HEK293 (cell line): ENCODE measurements at regions not wholly inside any gene's neighbourhood (a gene's known extent, or its start where the extent isn't known, plus 50 kb on each side); places are given as distances from the start of the nearest gene placed in this dataset.
"Not testable (repeated sequence)": the region's sequence is repeated elsewhere in the genome, so short reads cannot be mapped to it uniquely, and the experiment has no call there.

Experiments used
- CTCF ChIA-PET: fragments of 350-600 bp; formaldehyde crosslinking; extraction: SDS; loops from one replicate; lab custom pipeline; 2021; ENCODE audit warnings: antibody characterized with exemption; lab: Yijun Ruan, JAX
- POLR2A ChIA-PET: fragments of 300-600 bp; formaldehyde crosslinking; extraction: SDS; loops from one replicate; lab custom pipeline; 2020; ENCODE audit warnings: antibody characterized with exemption, inconsistent platforms; lab: Yijun Ruan, JAX
- H3K27ac ChIP-seq: fragments of 200-500 bp; sonication (Bioruptor generic); 2 replicates; pipeline ENCODE4 v1.5.1; 2014; ENCODE audit warnings: low read depth, low read length, control low read depth, inconsistent platforms; ENCODE audit errors: extremely low read depth
- H3K36me3 ChIP-seq, 2 experiments: fragments of 200-500 bp in 1 of 2; sonication (Bioruptor generic) in 1 of 2; 1 replicate in 1 of 2; 2 replicates in 1 of 2; pipeline ENCODE4 v1.5.1; 2014 to 2017; ENCODE audit warnings: inconsistent platforms in 2 of 2, low read length in 2 of 2; ENCODE audit not compliant: control insufficient read depth in 2 of 2, insufficient read depth in 1 of 2
- H3K4me1 ChIP-seq: fragments of 200-500 bp; sonication (Bioruptor generic); 2 replicates; pipeline ENCODE4 v1.5.1; 2014; ENCODE audit warnings: mild to moderate bottlenecking, low read length, inconsistent platforms; ENCODE audit not compliant: control insufficient read depth, insufficient read depth
- H3K4me3 ChIP-seq: 2 replicates; pipeline ENCODE4 v1.5.1; 2011; ENCODE audit warnings: low read depth, mild to moderate bottlenecking, control low read depth, low read length, moderate library complexity
- H3K9me3 ChIP-seq: fragments of 200-500 bp; sonication (Bioruptor generic); 2 replicates; pipeline ENCODE4 v1.5.1; 2014; ENCODE audit warnings: low read depth, low read length, inconsistent platforms; ENCODE audit not compliant: control insufficient read depth, insufficient read depth
- EGR2 ChIP-seq: fragments of 450-650 bp; formaldehyde crosslinking; IDR thresholded peaks from 2 replicates; pipeline ENCODE4 v1.5.1; 2016; ENCODE audit warnings: low read depth, missing biosample characterization, missing genetic modification characterization
- GLIS1 ChIP-seq: fragments of 450-650 bp; formaldehyde crosslinking; IDR thresholded peaks from 2 replicates; pipeline ENCODE4 v1.5.1; 2016; ENCODE audit warnings: missing biosample characterization, missing genetic modification characterization
- KLF17 ChIP-seq: fragments of 450-650 bp; formaldehyde crosslinking; IDR thresholded peaks from 2 replicates; pipeline ENCODE4 v1.5.1; 2016; ENCODE audit warnings: missing biosample characterization, missing genetic modification characterization
- PRDM1 ChIP-seq: fragments of 450-650 bp; formaldehyde crosslinking; IDR thresholded peaks from 2 replicates; pipeline ENCODE4; 2016; ENCODE audit warnings: missing biosample characterization, missing genetic modification characterization
- REPIN1 ChIP-seq: fragments of 450-650 bp; formaldehyde crosslinking; IDR thresholded peaks from 2 replicates; pipeline ENCODE4 v1.5.1; 2017; ENCODE audit warnings: missing biosample characterization, missing genetic modification characterization, low read depth
- WT1 ChIP-seq: fragments of 450-650 bp; formaldehyde crosslinking; IDR thresholded peaks from 2 replicates; pipeline ENCODE4 v1.5.1; 2016; ENCODE audit warnings: missing biosample characterization, missing genetic modification characterization
- ZBTB11 ChIP-seq: fragments of 450-650 bp; formaldehyde crosslinking; conservative IDR thresholded peaks from 2 replicates; pipeline ENCODE4 v1.5.1; 2016; ENCODE audit warnings: low read depth, missing biosample characterization, missing genetic modification characterization
- ZBTB17 ChIP-seq: fragments of 450-650 bp; formaldehyde crosslinking; IDR thresholded peaks from 2 replicates; pipeline ENCODE4 v1.5.1; 2016; ENCODE audit warnings: missing biosample characterization, missing genetic modification characterization
- ZBTB7A ChIP-seq: fragments of 450-650 bp; formaldehyde crosslinking; IDR thresholded peaks from 2 replicates; pipeline ENCODE4 v1.5.1; 2016; ENCODE audit warnings: low read depth, missing biosample characterization, missing genetic modification characterization
- ZNF138 ChIP-seq: fragments of 450-650 bp; formaldehyde crosslinking; IDR thresholded peaks from 2 replicates; pipeline ENCODE4 v1.5.1; 2016; ENCODE audit warnings: missing biosample characterization, missing genetic modification characterization, borderline replicate concordance
- ZNF302 ChIP-seq: fragments of 450-650 bp; formaldehyde crosslinking; IDR thresholded peaks from 2 replicates; pipeline ENCODE4 v1.5.1; 2016; ENCODE audit warnings: missing biosample characterization, missing genetic modification characterization, low read depth
- ZNF518A ChIP-seq: fragments of 450-650 bp; formaldehyde crosslinking; conservative IDR thresholded peaks from 2 replicates; pipeline ENCODE4 v1.5.1; 2016; ENCODE audit warnings: low read depth, missing biosample characterization, missing genetic modification characterization
- ZNF585B ChIP-seq: fragments of 450-650 bp; formaldehyde crosslinking; IDR thresholded peaks from 2 replicates; pipeline ENCODE4 v1.5.1; 2016; ENCODE audit warnings: missing biosample characterization, missing genetic modification characterization

GRCh38 chr4:160353548-160353947 lies 1250.7 kb downstream of the RAPGEF2 start:
- POLR2A ChIA-PET = no interaction called here
- Histone ChIP-seq H3K27ac (no peak overlapping the region), H3K36me3 (no peaks in the 10 kb centered on the region), H3K9me3 (no peaks in the 10 kb centered on the region), H3K4me3 (no peak overlapping the region), H3K4me1 (no peaks in the 10 kb centered on the region)
- TF ChIP-seq ZBTB11 (tag by site-specific recombination) (no peak), ZNF518A (tag by site-specific recombination) (no peak)
- CTCF ChIA-PET = no interaction called here

GRCh38 chr4:160362478-160362877 lies 1259.6 kb downstream of the RAPGEF2 start:
- Histone ChIP-seq H3K36me3 (no peaks in the 10 kb centered on the region), H3K27ac (no peak overlapping the region), H3K4me3 (no peak overlapping the region), H3K4me1 (no peaks in the 10 kb centered on the region), H3K9me3 (no peaks in the 10 kb centered on the region)
- ChIA-PET POLR2A (no interaction called here), CTCF (no interaction called here)
- no peak for TF ChIP-seq EGR2 (tag by site-specific recombination)
- TF ChIP-seq ZNF585B = peak; percentile 67

- ChIA-PET POLR2A (no interaction called here), CTCF (no interaction called here)
- no peaks in the 10 kb centered on the region for H3K36me3 ChIP-seq
- H3K27ac ChIP-seq = no peak overlapping the region
- H3K4me3 ChIP-seq = no peak overlapping the region
- no peak for TF ChIP-seq ZNF302 (tag by site-specific recombination)
- no peak for TF ChIP-seq REPIN1 (tag by site-specific recombination)
- TF ChIP-seq ZBTB17 (tag by site-specific recombination) = no peak
- no peak for TF ChIP-seq GLIS1 (tag by site-specific recombination)
- TF ChIP-seq ZNF138 (tag by site-specific recombination) = no peak
- no peak for TF ChIP-seq PRDM1 (tag by site-specific recombination)
- no peak for TF ChIP-seq ZBTB7A (tag by site-specific recombination)
- no peak for TF ChIP-seq WT1
- TF ChIP-seq KLF17 (tag by site-specific recombination) = no peak
- TF ChIP-seq, all 188 proteins: peak for 0
- Histone ChIP-seq H3K4me1 (no peaks in the 10 kb centered on the region), H3K9me3 (no peaks in the 10 kb centered on the region)
Measured at GRCh38 chr4:160364217-160364616, 1261.3 kb downstream of the RAPGEF2 start.

GRCh38 chr4:160364665-160365064 lies 1261.8 kb downstream of the RAPGEF2 start:
- CTCF ChIA-PET = interaction anchor here (0.6 to 0.7 kb wide), 2 partner anchors 423 to 780 kb away, joined by 3 read pairs; no protein-coding TSS in a partner anchor
- H3K9me3 ChIP-seq, H3K27ac ChIP-seq, H3K4me1 ChIP-seq, POLR2A ChIA-PET, H3K36me3 ChIP-seq, H3K4me3 ChIP-seq: not testable (repeated sequence)

- POLR2A ChIA-PET, H3K4me1 ChIP-seq, H3K36me3 ChIP-seq, H3K9me3 ChIP-seq, H3K4me3 ChIP-seq, H3K27ac ChIP-seq: not testable (repeated sequence)
- CTCF ChIA-PET = interaction anchor here (0.7 kb wide), 1 partner anchor 424 kb away, joined by 3 read pairs; no protein-coding TSS in a partner anchor
Measured at GRCh38 chr4:160365383-160365782, 1262.5 kb downstream of the RAPGEF2 start.
